H9 (cell line): ENCODE measurements at regions not wholly inside any gene's neighbourhood (a gene's known extent, or its start where the extent isn't known, plus 50 kb on each side); places are given as distances from the start of the nearest gene placed in this dataset.
A peak's percentile ranks its signal among the peaks of the same experiment; 100 is the strongest.

Source experiments
- DNase-seq: peaks from one replicate; pipeline ENCODE4 v3.0.0-alpha.2; 2017
- H2AFZ ChIP-seq: one replicate; pipeline ENCODE4 v1.6.1; 2013; ENCODE audit warnings: mild to moderate bottlenecking, low read length, control low read depth, moderate library complexity
- H2AK5ac ChIP-seq: 2 replicates; pipeline ENCODE4 v1.6.1; 2013; ENCODE audit warnings: low read length, control low read depth, mixed read lengths; ENCODE audit not compliant: insufficient read length
- H2BK120ac ChIP-seq: one replicate; pipeline ENCODE4 v1.6.1; 2013; ENCODE audit warnings: low read depth, mild to moderate bottlenecking, low read length, control low read depth, inconsistent platforms; ENCODE audit not compliant: poor library complexity, severe bottlenecking
- H2BK12ac ChIP-seq: 2 replicates; pipeline ENCODE4 v1.6.1; 2013; ENCODE audit warnings: low read length, control low read depth, mixed read lengths, low read depth; ENCODE audit not compliant: insufficient read length
- H2BK15ac ChIP-seq: 2 replicates; pipeline ENCODE4 v1.6.1; 2013; ENCODE audit warnings: low read depth, low read length, control low read depth
- H2BK20ac ChIP-seq: one replicate; pipeline ENCODE4 v1.6.1; 2013; ENCODE audit warnings: low read depth, mild to moderate bottlenecking, low read length, control low read depth, inconsistent platforms; ENCODE audit not compliant: poor library complexity, severe bottlenecking
- H2BK5ac ChIP-seq: 2 replicates; pipeline ENCODE4 v1.6.1; 2013; ENCODE audit warnings: low read length, control low read depth, mixed read lengths; ENCODE audit not compliant: insufficient read length
- H3K14ac ChIP-seq: 2 replicates; pipeline ENCODE4 v1.6.1; 2013; ENCODE audit warnings: low read length, control low read depth; ENCODE audit not compliant: insufficient read depth
- H3K18ac ChIP-seq: 2 replicates; pipeline ENCODE4 v1.6.1; 2013; ENCODE audit warnings: low read depth, mild to moderate bottlenecking, mixed read lengths, low read length, control low read depth; ENCODE audit not compliant: insufficient read length
- H3K23ac ChIP-seq: 2 replicates; pipeline ENCODE4 v1.6.1; 2013; ENCODE audit warnings: low read length, control low read depth, mixed read lengths, low read depth; ENCODE audit not compliant: insufficient read length
- H3K23me2 ChIP-seq: 2 replicates; pipeline ENCODE4 v1.6.1; 2013; ENCODE audit warnings: low read depth, mild to moderate bottlenecking, mixed read lengths, low read length, control low read depth; ENCODE audit not compliant: insufficient read length, poor library complexity, severe bottlenecking
- H3K27ac ChIP-seq: 2 replicates; pipeline ENCODE4 v1.5.1; 2013; ENCODE audit warnings: low read length, control low read depth, mixed read lengths, low read depth; ENCODE audit not compliant: insufficient read length
- H3K27me3 ChIP-seq: 2 replicates; pipeline ENCODE4 v1.6.1; 2013; ENCODE audit warnings: low read length, control low read depth, inconsistent platforms; ENCODE audit not compliant: insufficient read depth
- H3K4ac ChIP-seq: 2 replicates; pipeline ENCODE4 v1.6.1; 2013; ENCODE audit warnings: low read depth, mild to moderate bottlenecking, control low read depth, inconsistent platforms, low read length, moderate library complexity
- H3K4me1 ChIP-seq: 2 replicates; pipeline ENCODE4 v1.6.1; 2013; ENCODE audit warnings: low read length, control low read depth, inconsistent platforms; ENCODE audit not compliant: insufficient read depth
- H3K4me2 ChIP-seq: 2 replicates; pipeline ENCODE4 v1.6.1; 2013; ENCODE audit warnings: low read length, control low read depth, mixed read lengths; ENCODE audit not compliant: insufficient read length, insufficient read depth
- H3K56ac ChIP-seq: 2 replicates; pipeline ENCODE4 v1.6.1; 2013; ENCODE audit warnings: low read depth, mild to moderate bottlenecking, mixed read lengths, low read length, control low read depth; ENCODE audit not compliant: insufficient read length
- H3K79me1 ChIP-seq: 2 replicates; pipeline ENCODE4 v1.6.1; 2013; ENCODE audit warnings: low read depth, mild to moderate bottlenecking, moderate library complexity, low read length, control low read depth, inconsistent platforms; ENCODE audit not compliant: insufficient read depth, poor library complexity, severe bottlenecking
- H3K79me2 ChIP-seq: 2 replicates; pipeline ENCODE4 v1.6.1; 2013; ENCODE audit warnings: low read length, control low read depth, inconsistent platforms; ENCODE audit not compliant: insufficient read depth
- H3K9ac ChIP-seq: 2 replicates; pipeline ENCODE4 v1.6.1; 2013; ENCODE audit warnings: low read length, control low read depth, mixed read lengths; ENCODE audit not compliant: insufficient read length; ENCODE audit errors: extremely low read depth
- H3K9me3 ChIP-seq: one replicate; pipeline ENCODE4 v1.6.1; 2013; ENCODE audit warnings: low read depth, low read length, inconsistent platforms; ENCODE audit not compliant: control insufficient read depth
- H3T11ph ChIP-seq: one replicate; pipeline ENCODE4 v1.6.1; 2013; ENCODE audit warnings: mild to moderate bottlenecking, low read length, control low read depth, inconsistent platforms
- H4K20me1 ChIP-seq: one replicate; pipeline ENCODE4 v1.6.1; 2013; ENCODE audit not compliant: control insufficient read depth, insufficient read length, insufficient read depth
- H4K5ac ChIP-seq: 2 replicates; pipeline ENCODE4 v1.6.1; 2013; ENCODE audit warnings: low read depth, mild to moderate bottlenecking, mixed read lengths, low read length, control low read depth; ENCODE audit not compliant: insufficient read length
- H4K8ac ChIP-seq: replicated peaks from 2 replicates; pipeline ENCODE4 v1.6.1; 2013; ENCODE audit warnings: low read length, control low read depth, mixed read lengths, low read depth; ENCODE audit not compliant: insufficient read length
- H4K91ac ChIP-seq: 2 replicates; pipeline ENCODE4 v1.6.1; 2013; ENCODE audit warnings: low read depth, mild to moderate bottlenecking, moderate library complexity, mixed read lengths, low read length, control low read depth; ENCODE audit not compliant: insufficient read length
- H3K27ac Mint-ChIP-seq, 3 experiments: 2 replicates in 2 of 3; 3 replicates in 1 of 3; pipeline ENCODE4 v1.8.0; 2020 to 2021; ENCODE audit warnings: mixed read lengths in 3 of 3, mild to moderate bottlenecking in 1 of 3, moderate library complexity in 1 of 3
- H3K27me3 Mint-ChIP-seq: 2 replicates; pipeline ENCODE4 v1.8.0; 2021; ENCODE audit warnings: low read depth, mild to moderate bottlenecking, moderate library complexity, mixed read lengths
- H3K36me3 Mint-ChIP-seq, 3 experiments: 2 replicates in 2 of 3; 3 replicates in 1 of 3; pipeline ENCODE4 v1.8.0; 2020 to 2021; ENCODE audit warnings: low read depth in 3 of 3, mixed read lengths in 3 of 3; ENCODE audit not compliant: insufficient read depth in 1 of 3
- H3K4me1 Mint-ChIP-seq, 2 experiments: 2 replicates each; pipeline ENCODE4 v1.8.0; 2020; ENCODE audit warnings: mixed read lengths in 2 of 2
- H3K4me3 Mint-ChIP-seq, 2 experiments: 2 replicates in 1 of 2; 3 replicates in 1 of 2; pipeline ENCODE4 v1.8.0; 2020 to 2021; ENCODE audit warnings: mild to moderate bottlenecking in 2 of 2, mixed read lengths in 2 of 2, moderate library complexity in 1 of 2
- H3K9me3 Mint-ChIP-seq, 2 experiments: 2 replicates in 1 of 2; 3 replicates in 1 of 2; pipeline ENCODE4 v1.8.0; 2020; ENCODE audit warnings: mild to moderate bottlenecking in 2 of 2, mixed read lengths in 2 of 2, moderate library complexity in 1 of 2
- WGBS: extraction: QIAGEN DNeasy Blood & Tissue Kit; methylation state at CpG from one replicate; pipeline ENCODE4 v1.1.7; 2013; ENCODE audit warnings: missing lambda C conversion rate, low lambda C conversion rate, mixed read lengths; ENCODE audit not compliant: insufficient read length; ENCODE audit errors: extremely low coverage; 5-methylcytosine and 5-hydroxymethylcytosine counted together
- TF ChIP-seq, protein P1 (sequence below): fragments of 200-600 bp; sonication (generic); conservative IDR thresholded peaks from 3 replicates; pipeline ENCODE4 v1.8.0; 2021; ENCODE audit warnings: antibody characterized with exemption, mild to moderate bottlenecking

DNA sequence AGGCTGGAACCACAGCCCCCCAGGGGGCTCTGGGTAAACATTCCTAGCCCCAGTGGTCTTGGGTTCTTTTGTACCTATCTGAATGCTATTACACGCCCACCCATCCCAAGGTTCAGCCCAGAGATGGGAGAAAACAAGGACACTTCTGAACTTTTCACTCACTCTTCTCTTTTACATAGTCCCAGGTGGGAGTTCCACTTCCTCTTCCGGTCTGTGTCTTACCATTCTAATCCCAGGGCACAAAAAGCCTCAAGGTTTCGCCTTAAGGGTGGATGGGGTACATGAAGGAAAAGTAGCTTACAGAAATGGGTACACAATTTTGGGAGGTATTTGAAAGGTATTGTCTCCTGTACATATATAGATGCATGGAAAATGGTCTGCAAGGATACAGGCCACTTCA, 79.0 kb downstream of the TMEM30B start:
- Histone ChIP-seq H3K4me2 (no peak overlapping the region), H3K9me3 (no peaks in the 10 kb centered on the region), H3T11ph (no peak overlapping the region), H4K8ac (no peak overlapping the region), H3K9ac (no peak overlapping the region), H2BK15ac (no peak overlapping the region), H3K14ac (no peak overlapping the region), H2BK5ac (no peak overlapping the region), H3K23me2 (no peaks in the 10 kb centered on the region), H4K5ac (no peak overlapping the region), H2BK12ac (no peak overlapping the region), H3K23ac (no peak overlapping the region), H3K56ac (no peak overlapping the region), H3K4me1 (peaks cover 5% of the 10 kb centered on the region; the same call in 1 of the 2 replicates), H2AK5ac (no peak overlapping the region), H2BK20ac (no peak overlapping the region), H3K27ac (no peak overlapping the region), H3K79me2 (no peaks in the 10 kb centered on the region), H4K20me1 (no peaks in the 10 kb centered on the region), H3K4ac (no peak overlapping the region), H4K91ac (no peak overlapping the region), H3K27me3 (no peaks in the 10 kb centered on the region), H3K79me1 (no peaks in the 10 kb centered on the region), H2BK120ac (no peak overlapping the region), H2AFZ (peak overlapping the region; percentile 22), H3K18ac (no peak overlapping the region)
- Mint-ChIP-seq H3K27ac (peak overlapping the region in 2 of 3 experiments; percentile 30 to 59; a peak in 1 of 7 replicates), H3K36me3 (no peaks in the 10 kb centered on the region), H3K4me3 (no peak overlapping the region), H3K9me3 (no peaks in the 10 kb centered on the region; a peak in 1 of 5 replicates), H3K4me1 (peaks cover 19 to 24% of the 10 kb centered on the region in 2 experiments), H3K27me3 (no peaks in the 10 kb centered on the region)
- TF ChIP-seq, protein P1, sequence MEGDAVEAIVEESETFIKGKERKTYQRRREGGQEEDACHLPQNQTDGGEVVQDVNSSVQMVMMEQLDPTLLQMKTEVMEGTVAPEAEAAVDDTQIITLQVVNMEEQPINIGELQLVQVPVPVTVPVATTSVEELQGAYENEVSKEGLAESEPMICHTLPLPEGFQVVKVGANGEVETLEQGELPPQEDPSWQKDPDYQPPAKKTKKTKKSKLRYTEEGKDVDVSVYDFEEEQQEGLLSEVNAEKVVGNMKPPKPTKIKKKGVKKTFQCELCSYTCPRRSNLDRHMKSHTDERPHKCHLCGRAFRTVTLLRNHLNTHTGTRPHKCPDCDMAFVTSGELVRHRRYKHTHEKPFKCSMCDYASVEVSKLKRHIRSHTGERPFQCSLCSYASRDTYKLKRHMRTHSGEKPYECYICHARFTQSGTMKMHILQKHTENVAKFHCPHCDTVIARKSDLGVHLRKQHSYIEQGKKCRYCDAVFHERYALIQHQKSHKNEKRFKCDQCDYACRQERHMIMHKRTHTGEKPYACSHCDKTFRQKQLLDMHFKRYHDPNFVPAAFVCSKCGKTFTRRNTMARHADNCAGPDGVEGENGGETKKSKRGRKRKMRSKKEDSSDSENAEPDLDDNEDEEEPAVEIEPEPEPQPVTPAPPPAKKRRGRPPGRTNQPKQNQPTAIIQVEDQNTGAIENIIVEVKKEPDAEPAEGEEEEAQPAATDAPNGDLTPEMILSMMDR: no peak
- no peak for DNase-seq
- no CpG with 5 or more reads among the region's 3 CpGs for WGBS
